Fibroblast of skin of left biceps (primary cell): ENCODE measurements at regions not wholly inside any gene's neighbourhood (a gene's known extent, or its start where the extent isn't known, plus 50 kb on each side); places are given as distances from the start of the nearest gene placed in this dataset.
"Not testable (repeated sequence)": the region's sequence is repeated elsewhere in the genome, so short reads cannot be mapped to it uniquely, and the experiment has no call there.

Source experiments
- DNase-seq, 2 experiments: peaks; one replicate each; pipeline ENCODE4 v3.0.0-alpha.2; 2013; ENCODE audit warnings: low read depth in 2 of 2

GRCh38 chr2:139721411-139721995 is 941.3 kb upstream of the NXPH2 start:
- DNase-seq: no peak

DNA sequence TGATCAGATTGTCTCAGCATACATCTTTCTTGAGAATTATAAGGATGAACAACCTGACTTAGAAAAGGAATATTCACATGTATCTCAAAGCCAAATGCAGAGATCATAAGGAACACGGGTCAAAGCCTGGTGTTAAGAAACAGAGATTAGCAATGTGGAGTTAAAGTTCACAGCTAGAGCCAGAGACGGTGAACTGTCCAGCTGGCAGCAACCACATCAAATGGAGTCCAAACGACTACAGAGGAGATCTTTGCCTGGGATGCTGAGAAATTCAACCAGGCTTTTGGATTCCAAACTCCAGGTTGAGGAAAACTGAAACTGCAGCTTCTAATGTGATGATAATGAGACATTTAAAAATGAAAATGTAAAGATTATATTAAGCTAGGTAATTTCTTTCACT is 939.9 kb upstream of the NXPH2 start:
- DNase-seq: no peak

DNA sequence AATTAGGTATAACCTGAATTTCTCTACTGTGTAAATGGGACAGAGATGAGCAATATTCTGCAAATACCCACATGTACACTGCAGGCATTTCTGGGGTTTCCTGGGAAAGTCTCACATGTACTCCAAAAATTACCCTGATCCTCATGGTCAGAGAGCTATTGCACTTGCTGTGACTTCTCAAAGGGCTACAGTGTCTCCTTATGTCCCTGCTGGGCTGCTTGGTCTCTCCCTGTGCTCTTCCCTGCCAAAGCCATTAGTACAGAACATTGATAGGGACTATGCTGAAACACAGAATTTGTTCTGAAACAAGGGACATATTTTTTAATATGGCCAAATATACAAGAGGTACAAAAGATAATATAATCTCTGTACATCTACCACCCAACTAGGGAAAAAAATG is 924.4 kb upstream of the NXPH2 start:
- DNase-seq: no peak

DNA sequence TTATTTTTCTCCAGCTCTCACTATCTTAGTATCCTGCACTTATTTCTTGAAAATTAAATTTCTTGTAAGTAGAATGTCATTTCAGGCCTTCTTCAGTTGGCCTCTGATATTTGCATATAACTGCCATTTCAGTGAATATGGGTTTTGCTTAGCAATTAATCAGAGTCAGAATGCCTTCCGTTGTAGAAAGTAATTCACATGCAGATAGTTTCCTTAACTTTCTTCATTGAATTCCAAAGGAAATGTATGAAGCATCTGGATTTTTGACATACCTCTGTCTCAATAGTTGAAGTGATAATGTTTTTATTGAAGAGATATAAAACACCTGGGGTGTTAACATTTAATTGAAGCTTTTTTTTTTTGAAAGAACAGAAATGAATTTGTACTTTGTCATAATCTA is 914.1 kb upstream of the NXPH2 start:
- no peak for DNase-seq

DNA sequence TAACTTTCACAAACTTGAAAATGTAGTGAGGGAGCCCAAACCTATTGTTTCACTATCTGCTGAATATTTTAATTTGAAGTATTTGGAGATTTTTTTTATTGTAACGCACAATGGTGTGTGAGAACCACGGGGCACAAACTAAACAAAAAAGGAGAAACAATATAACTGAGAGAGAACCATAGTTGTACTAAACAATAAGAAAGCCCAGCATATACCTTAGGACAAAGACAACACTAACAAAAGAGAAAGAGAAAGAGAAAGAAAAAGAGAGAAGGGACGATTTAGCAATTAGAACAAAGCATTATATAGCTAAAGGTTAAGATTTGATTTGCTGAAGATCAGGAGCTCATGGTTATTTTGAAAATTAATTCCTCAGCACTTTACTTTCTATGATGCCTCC is 906.0 kb upstream of the NXPH2 start:
- DNase-seq: no peak

DNA sequence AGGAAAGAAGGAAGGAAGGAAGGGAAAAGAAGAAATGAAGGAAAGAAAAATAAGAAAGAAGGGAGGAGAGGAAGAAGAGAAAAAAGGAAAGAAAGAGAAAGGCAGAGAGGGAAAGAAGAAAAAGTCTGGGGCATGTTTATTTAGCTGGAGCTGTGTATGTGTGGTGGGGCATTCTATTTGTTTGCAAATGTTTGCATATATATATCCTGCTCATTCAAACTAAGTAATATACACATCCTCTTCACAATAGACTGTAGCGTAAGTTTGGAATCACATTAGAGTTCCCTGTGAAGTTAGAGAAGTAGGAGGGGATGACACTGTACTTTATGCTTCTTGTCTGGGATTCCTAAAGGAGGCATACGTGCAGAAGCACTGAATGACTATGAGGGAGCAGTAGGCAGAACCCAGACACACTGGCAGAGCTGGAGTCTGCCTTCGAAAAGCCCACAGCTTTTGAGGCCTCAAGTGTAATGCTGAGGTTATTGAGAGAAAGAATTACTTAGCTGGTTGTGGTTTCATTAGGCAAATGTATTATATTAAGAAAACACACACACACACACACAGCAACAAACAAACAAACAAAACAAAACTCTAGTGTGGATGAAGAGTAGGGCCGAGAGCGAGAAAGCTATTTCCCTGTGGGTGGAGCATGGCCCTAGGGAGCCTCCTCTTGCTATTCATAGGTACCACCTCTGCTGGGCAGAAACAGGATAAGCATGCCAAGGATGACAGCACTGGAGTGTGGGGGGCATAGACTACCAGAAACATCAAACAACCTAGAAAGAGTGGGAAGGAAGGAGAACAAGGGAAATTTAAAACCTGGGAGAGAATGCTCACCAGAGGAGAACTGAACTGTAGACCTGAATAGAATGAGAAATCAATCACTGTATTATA is 905.1 kb upstream of the NXPH2 start:
- no peak for DNase-seq

- DNase-seq: no peak
Observed at GRCh38 chr2:139684286-139684860, 904.2 kb upstream of the NXPH2 start.

DNA sequence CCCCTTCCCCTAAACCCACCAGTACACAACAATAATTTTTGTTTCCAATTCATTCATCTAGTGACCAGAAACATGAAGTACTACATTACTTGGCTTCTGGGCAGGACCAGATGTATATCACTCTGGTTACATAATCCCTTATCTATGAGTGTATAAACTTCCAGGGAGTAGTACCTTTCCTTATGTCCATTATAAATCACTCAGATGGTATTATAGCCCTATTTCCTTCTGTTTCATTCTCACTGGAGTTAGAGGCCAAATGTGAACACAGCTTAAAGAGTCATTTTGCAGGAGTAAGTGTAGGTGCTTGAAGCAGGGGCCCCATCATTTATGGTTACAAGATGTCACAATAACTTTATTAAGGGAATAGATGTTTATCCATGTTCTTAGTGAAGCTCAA is 894.4 kb upstream of the NXPH2 start:
- no peak for DNase-seq

- DNase-seq: not testable (repeated sequence)
Observed at GRCh38 chr2:139673447-139673846, 893.3 kb upstream of the NXPH2 start.

- DNase-seq: no peak
Observed at GRCh38 chr2:139669675-139670074, 889.5 kb upstream of the NXPH2 start.

- no peak for DNase-seq
Observed at GRCh38 chr2:139652385-139652784, 872.2 kb upstream of the NXPH2 start.

GRCh38 chr2:139645617-139646016 is 865.4 kb upstream of the NXPH2 start:
- no peak for DNase-seq

DNA sequence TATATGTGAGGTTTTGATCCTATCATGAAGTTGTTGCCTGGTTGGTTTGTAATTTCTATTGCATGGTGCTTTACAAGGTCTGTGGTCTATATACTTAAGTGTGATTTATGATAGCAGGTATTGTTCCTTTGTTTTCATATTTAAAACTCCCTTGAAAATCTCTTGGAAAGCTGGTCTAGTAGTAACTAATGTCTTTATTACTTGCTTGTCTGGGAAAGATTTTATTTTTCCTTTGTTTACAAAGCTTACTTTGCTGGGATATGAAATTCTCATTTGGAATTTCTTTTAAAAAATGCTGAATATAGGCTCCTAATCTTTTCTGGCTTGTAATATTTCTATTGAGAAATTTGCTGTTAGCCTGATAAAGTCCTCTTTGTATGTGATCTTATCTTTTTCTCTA is 862.9 kb upstream of the NXPH2 start:
- no peak for DNase-seq

DNA sequence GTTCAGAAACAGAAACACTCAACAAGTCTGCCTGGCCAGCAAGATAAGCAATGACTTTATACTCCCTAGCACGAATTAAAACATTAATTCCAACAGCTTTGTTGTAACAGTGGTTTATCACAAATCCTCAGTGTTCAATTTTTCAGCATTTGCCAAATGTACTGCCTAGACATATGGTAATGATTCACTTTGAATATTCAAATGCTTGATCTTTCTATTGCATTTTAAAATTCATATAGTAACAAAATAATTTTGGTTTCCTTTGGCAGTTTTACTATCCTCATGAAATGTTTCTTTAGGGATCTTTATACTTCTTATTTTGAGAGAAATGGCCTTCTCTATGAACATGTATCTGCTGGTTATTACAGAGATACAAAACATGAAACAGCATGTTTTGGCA is 851.8 kb upstream of the NXPH2 start:
- DNase-seq: no peak

- no peak for DNase-seq
Observed at GRCh38 chr2:139628931-139629330, 848.7 kb upstream of the NXPH2 start.

DNA sequence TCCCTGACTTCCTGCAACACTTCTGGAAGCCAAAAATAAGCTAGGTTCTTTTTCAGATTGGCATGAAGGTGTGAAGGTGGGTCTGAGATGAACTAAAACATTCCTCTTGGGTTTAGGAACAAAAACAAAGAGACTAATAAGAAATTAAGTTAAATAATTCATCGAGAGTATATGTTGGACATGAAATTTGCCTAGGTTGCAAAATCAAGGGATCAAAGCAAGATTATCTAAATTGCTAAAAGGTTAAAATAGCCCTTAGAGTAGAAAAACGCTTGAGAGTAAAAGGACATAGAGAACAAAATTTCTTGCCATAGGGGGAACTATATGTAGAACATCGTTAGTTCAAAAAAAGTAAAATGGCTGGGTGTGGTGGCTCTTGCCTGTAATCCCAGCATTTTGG is 845.9 kb upstream of the NXPH2 start:
- no peak for DNase-seq

DNA sequence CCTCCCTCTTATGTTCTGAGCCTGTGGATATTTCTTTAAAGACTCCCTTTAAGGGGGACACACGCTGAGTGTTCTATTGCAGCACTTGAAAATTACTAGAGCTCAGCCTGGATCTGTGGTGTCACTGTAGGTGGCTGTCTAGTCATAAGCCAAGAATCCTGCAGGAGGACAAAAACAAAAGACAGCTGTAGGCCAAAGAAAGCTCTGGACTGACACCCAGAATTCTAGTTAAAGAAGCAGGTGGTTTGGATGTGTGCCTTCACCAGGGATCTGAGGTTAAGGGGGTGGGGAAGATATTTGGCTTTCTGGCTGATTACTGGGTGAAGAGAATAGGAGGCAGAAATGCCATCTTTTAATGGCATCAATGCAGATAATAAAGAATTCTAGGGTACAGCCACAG is 842.5 kb upstream of the NXPH2 start:
- no peak for DNase-seq

GRCh38 chr2:139617747-139618146 is 837.6 kb upstream of the NXPH2 start:
- no peak for DNase-seq

GRCh38 chr2:139613264-139613663 is 833.1 kb upstream of the NXPH2 start:
- DNase-seq: no peak

- no peak for DNase-seq
Observed at GRCh38 chr2:139610512-139610911, 830.3 kb upstream of the NXPH2 start.

GRCh38 chr2:139609109-139609508 is 828.9 kb upstream of the NXPH2 start:
- DNase-seq: no peak

- DNase-seq: no peak
Observed at GRCh38 chr2:139605668-139606067, 825.5 kb upstream of the NXPH2 start.

DNA sequence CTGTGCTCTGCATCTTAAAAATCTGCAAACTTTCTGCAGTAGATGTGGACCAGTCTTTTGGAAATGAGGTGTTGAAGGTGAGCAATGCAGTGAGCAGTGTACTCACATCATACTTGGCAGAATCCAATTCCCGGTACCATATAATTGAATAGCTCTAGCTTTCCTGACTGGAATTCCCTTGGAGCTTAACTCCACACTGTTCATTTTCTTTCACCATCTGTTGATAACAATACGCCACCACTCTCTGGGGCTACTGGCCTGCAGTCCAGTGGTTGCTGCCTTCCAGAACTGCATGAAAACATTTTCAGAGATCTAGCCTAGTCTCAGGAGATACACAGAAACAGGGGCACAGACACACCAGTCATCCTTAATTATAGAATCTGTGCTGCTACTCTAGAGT is 820.0 kb upstream of the NXPH2 start:
- DNase-seq: no peak
